Epithelial cell of prostate (primary cell): ENCODE measurements at regions not wholly inside any gene's neighbourhood (a gene's known extent, or its start where the extent isn't known, plus 50 kb on each side); places are given as distances from the start of the nearest gene placed in this dataset.

Experiments used
- DNase-seq: peaks from one replicate; pipeline ENCODE4 v3.0.0-alpha.2; 2011; ENCODE audit warnings: low read depth, low spot score
- H3K27ac ChIP-seq: fragments of 450-650 bp; 2 replicates; pipeline ENCODE4 v1.5.1; 2017; ENCODE audit warnings: mild to moderate bottlenecking

DNA sequence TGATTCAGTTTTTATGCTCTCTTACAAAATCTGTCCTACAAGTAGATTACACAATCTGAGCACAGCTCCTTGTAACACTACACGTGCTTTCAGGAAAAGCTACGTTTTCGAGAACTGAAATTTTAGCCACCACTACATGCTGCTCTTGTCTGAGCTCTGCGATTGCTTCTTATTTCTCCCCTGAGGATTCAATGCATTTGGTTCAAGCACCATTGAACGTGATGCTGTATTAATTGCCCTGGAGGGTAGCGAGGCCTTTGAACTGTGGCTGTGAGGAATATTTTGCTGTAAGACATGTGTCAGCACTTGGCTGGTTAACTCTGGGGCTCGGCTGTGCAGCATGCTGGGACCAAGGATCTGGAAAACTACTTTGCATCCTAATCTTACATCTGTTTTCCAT is 405.8 kb downstream of the EPHA4 start:
- DNase-seq, result no peak

GRCh38 chr2:221167561-221167960 is 404.5 kb downstream of the EPHA4 start:
- no peak overlapping the region for H3K27ac ChIP-seq
- no peak for DNase-seq

More for the DNA sequence above, 405.8 kb downstream of the EPHA4 start:
- no peak overlapping the region for H3K27ac ChIP-seq

DNA sequence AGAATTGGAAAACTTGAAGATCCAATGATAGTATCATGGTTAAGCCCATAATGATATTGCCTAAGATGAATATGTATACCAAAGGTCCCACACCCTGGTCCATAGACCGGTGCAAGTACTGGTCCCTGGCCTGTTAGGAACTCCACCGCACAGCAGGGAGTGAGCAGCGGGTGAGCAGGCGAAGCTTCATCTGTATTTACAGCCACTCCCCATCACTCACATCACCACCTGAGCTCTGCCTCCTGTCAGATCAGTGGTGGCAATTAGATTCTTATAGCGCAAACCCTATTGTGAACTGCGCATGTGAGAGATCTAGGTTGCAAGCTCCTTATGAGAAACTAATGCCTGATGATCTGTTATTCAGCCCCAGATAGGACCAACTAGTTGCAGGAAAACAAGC is 402.4 kb downstream of the EPHA4 start:
- DNase-seq, result no peak
- no peak overlapping the region for H3K27ac ChIP-seq

GRCh38 chr2:221170548-221170947 is 401.6 kb downstream of the EPHA4 start:
- no peak overlapping the region for H3K27ac ChIP-seq
- DNase-seq, result no peak

GRCh38 chr2:221176667-221177066 is 395.4 kb downstream of the EPHA4 start:
- H3K27ac ChIP-seq, result no peak overlapping the region
- DNase-seq, result no peak

- H3K27ac ChIP-seq, result no peak overlapping the region
- DNase-seq, result no peak
These were observed 394.0 kb downstream of the EPHA4 start for GRCh38 chr2:221178139-221178538.

DNA sequence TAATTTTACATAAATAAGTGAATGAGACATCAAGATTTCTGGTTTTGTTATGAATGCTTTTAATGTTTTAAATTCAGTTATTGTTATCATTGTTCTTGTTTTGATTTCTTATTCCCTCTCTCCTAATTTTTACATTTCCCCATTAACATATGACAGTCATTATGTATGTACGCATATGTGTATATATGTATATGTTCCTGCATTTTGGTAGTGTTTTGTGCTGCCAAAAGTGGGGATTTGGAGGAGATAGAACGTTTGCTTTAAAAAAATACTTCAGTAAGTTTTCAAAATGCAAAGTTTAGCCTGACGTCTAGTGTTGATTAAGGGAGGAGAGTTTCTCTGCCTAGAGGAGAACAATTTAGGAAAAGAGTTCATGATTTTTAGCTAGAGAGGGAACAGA is 385.2 kb downstream of the EPHA4 start:
- no peak overlapping the region for H3K27ac ChIP-seq
- DNase-seq, result no peak

GRCh38 chr2:221189431-221190067 is 382.6 kb downstream of the EPHA4 start:
- no peak for DNase-seq
- H3K27ac ChIP-seq, result no peak overlapping the region

DNA sequence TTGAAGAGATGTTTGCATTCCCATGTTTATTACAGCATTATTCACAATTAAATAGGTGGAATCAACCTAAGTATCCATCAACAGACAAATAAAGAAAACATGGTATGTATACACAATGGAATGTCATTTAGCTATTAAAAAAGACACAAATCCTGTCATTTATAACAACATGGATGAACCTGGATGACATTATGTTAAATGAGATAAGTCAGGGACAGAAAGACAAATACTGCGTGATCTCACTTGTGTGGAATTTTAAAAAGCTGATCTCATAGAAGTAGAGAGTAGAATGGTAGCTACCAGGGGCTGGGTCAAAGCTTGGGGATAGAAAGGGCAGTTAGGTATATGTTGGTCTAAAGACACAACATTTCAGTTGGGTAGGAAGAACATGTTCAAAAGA is 376.3 kb downstream of the EPHA4 start:
- DNase-seq, result no peak
- no peak overlapping the region for H3K27ac ChIP-seq

DNA sequence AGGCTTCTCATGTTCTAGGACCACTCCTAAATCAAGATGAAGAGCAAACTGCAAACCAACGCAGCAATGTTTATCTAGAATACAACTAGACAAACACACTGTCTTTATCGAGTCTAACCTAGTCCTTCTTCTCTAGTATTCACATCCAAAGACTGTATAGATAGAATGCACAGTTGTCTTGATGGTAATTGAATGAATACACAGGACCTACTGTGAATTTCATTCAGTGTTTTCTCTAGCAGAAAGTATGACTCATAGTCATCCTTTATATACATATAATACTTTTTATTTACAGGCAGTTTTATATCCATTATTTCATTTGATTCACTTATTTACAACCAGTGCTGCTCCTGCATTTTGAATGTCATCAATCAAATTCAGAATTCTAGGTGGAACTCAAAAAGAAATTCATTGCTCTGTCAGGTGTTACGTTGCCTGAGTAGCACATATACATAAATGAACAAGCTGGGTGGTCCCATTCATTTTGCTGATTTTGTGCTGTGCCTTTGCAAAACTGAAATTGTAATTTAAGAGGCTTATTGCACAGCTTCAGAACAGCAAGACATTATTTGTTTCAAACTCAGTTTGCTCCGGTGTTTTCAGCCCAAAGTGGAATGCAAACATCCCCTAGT is 374.8 kb downstream of the EPHA4 start:
- DNase-seq, result no peak
- H3K27ac ChIP-seq, result no peak overlapping the region

- DNase-seq, result no peak
- no peak overlapping the region for H3K27ac ChIP-seq
These were observed 373.8 kb downstream of the EPHA4 start for GRCh38 chr2:221198309-221198708.

- no peak for DNase-seq
- H3K27ac ChIP-seq, result no peak overlapping the region
These were observed 371.8 kb downstream of the EPHA4 start for GRCh38 chr2:221200184-221200839.

DNA sequence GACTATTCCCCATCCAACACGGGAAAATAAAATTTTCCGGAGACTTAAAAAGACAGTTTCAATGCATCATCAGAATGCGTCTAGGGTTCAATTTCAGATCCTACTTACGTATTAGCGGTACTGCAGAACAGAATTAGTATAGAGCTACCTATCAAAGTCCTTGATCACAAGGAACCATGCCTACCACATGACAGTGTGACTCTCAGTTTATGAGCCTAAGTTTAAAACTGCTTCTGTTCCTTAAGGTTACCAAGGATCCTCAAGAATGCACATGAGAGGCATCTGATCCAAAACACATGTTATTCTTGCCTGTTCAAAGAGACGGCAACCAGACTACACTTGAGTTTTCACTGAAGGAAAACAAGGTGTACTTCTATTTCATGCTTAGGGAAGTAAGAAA is 369.7 kb downstream of the EPHA4 start:
- no peak for DNase-seq
- no peak overlapping the region for H3K27ac ChIP-seq

DNA sequence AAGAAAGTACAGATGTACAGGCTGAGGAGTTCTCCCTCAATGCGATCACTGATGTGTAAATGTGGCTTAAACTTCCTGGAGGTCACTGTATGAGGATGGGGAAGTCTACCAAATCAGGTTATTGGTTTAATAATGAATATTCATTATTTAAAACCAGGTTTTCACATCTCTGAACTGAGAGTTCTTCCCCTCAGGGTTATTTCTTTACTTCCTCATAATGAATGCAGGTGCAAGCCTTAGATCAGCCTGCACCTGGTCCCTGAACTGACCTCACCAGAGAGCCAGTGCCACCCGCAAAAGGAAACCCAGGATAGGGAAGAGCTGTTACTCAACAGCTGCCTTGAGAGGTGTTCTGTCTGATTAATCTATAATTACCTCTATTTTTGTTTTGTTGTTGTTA is 369.0 kb downstream of the EPHA4 start:
- DNase-seq, result no peak
- no peak overlapping the region for H3K27ac ChIP-seq

DNA sequence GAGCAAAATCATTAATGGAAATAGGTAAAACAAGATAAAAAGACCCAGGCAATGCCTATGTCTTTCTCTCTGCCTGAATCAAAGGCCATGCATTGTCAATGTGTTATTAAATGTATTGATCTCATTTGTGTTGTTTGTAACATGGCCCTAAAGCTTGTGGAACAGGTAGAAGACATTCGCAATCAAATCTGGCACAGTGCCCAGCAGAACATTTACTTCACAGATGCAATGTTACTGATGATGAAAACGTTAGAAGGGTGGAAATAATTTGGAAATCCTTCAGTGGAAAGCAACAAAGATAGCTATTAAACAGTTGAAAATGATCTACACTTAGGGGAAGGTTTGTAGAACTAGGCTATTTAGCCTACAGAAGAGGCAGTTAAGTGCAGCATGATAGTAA is 368.2 kb downstream of the EPHA4 start:
- H3K27ac ChIP-seq, result no peak overlapping the region
- no peak for DNase-seq

- DNase-seq, result no peak
- no peak overlapping the region for H3K27ac ChIP-seq
These were observed 367.4 kb downstream of the EPHA4 start for GRCh38 chr2:221204699-221205098.

- no peak overlapping the region for H3K27ac ChIP-seq
- no peak for DNase-seq
These were observed 366.9 kb downstream of the EPHA4 start for GRCh38 chr2:221205103-221205673.

GRCh38 chr2:221210686-221211085 is 361.4 kb downstream of the EPHA4 start:
- DNase-seq, result no peak
- no peak overlapping the region for H3K27ac ChIP-seq

DNA sequence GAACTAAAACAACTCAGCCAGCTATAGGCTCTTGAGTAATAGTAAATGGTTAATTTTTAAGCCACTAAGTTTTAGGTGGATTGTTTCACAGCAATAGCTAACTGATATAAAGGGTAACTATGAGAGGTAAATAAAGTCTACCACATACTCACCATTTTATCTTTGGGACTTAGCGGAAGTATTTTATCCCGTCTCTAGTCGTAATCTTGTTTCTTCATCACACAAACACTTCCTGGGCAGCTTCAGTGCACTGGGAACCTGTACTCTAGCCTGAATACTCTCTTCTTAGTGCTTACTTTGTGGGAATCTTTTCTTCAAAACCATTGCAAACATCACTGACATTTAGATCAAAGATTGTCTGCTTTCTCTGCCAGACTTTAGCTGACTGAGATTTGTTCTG is 360.5 kb downstream of the EPHA4 start:
- H3K27ac ChIP-seq, result no peak overlapping the region
- no peak for DNase-seq

DNA sequence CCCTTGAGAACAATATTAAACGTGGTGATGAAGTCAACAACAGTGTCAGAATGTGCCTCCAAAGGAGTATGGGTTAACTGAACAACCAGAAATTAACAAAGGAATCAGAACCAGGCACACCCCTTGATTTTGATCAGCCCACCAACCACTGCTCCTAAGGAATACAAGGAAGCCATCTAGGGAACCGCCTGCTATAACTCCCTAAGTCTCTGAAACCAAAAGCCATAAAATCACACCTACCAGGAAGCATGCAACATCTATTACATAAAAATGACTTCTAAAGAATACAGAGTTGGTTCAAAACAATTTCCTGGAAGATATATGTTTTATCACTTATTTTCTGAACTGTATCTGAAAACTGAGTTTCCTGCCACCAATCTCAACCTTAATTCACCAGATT is 360.0 kb downstream of the EPHA4 start:
- DNase-seq, result no peak
- H3K27ac ChIP-seq, result no peak overlapping the region

- no peak overlapping the region for H3K27ac ChIP-seq
- no peak for DNase-seq
These were observed 356.6 kb downstream of the EPHA4 start for GRCh38 chr2:221215487-221215886.
